HepG2 (cell line): ENCODE measurements at regions not wholly inside any gene's neighbourhood (a gene's known extent, or its start where the extent isn't known, plus 50 kb on each side); places are given as distances from the start of the nearest gene placed in this dataset.

Experiments
- ATAC-seq: fragments of 200-7000 bp; cut with Tn5 transposase; 3 replicates; pipeline ENCODE4 v1.9.1; 2020; ENCODE audit warnings: mild to moderate bottlenecking, moderate library complexity
- BruUV-seq: library from RNA; stranded (reverse); fragments of 400-500 nt; replicated peaks from 2 replicates; lab custom pipeline; 2021; lab: Mats Ljungman, UMichigan
- CTCF ChIA-PET: fragments of 300-600 bp; formaldehyde crosslinking; extraction: SDS; loops from one replicate; lab custom pipeline; 2021; ENCODE audit warnings: low total read pairs, inconsistent platforms, low intra/inter-chr PET ratio; lab: Yijun Ruan, JAX
- POLR2A ChIA-PET: fragments of 350-600 bp; sonication (Branson Sonifier 250); formaldehyde crosslinking; loops from one replicate; lab custom pipeline; 2020; ENCODE audit warnings: antibody characterized with exemption, inconsistent platforms; lab: Yijun Ruan, JAX
- DNase-seq: peaks from one replicate; pipeline ENCODE4 v3.0.0-alpha.2; 2015; ENCODE audit warnings: low spot score
- FAIRE-seq: peaks from 3 replicates; lab custom pipeline; 2011; peaks lifted over from hg19 to GRCh38; lab: Jason Lieb, UNC
- H2AFZ ChIP-seq: one replicate; pipeline ENCODE4 v1.6.1; 2011; ENCODE audit warnings: low read length, inconsistent platforms
- H3K27ac ChIP-seq: fragments of 300-600 bp; 3 replicates; pipeline ENCODE4 v1.8.0; 2011; ENCODE audit warnings: mixed run types, mild to moderate bottlenecking, mixed read lengths, low read length, inconsistent platforms; ENCODE audit not compliant: insufficient read depth; ENCODE audit errors: extremely low read length
- H3K27me3 ChIP-seq, 2 experiments: fragments of 200-600 bp in 1 of 2; 2 replicates in 1 of 2; 3 replicates in 1 of 2; pipeline versions ENCODE4 v1.6.0 to v1.8.0; 2011; ENCODE audit warnings: low read length in 2 of 2, mild to moderate bottlenecking in 2 of 2, moderate library complexity in 2 of 2, inconsistent platforms in 1 of 2; ENCODE audit not compliant: insufficient read depth in 2 of 2, control insufficient read depth in 1 of 2
- H3K36me3 ChIP-seq, 2 experiments: fragments of 200-600 bp in 1 of 2; replicated peaks in 1 of 2; 2 replicates in 1 of 2; 3 replicates in 1 of 2; pipeline versions ENCODE4 v1.5.1 to v1.8.0; 2011; ENCODE audit warnings: low read length in 2 of 2, inconsistent platforms in 1 of 2; ENCODE audit not compliant: insufficient read depth in 2 of 2, control insufficient read depth in 1 of 2
- H3K4me1 ChIP-seq: 2 replicates; pipeline ENCODE4 v1.5.1; 2012; ENCODE audit warnings: low read length, inconsistent platforms; ENCODE audit not compliant: insufficient read depth
- H3K4me2 ChIP-seq: 2 replicates; pipeline ENCODE4 v1.6.0; 2011; ENCODE audit warnings: low read depth, low read length, inconsistent platforms
- H3K4me3 ChIP-seq, 3 experiments: fragments of 200-600 bp in 1 of 3; sonication (generic), shearing (Covaris generic) in 1 of 3; replicated peaks in 1 of 3; 2 replicates each; pipeline ENCODE4 v1.5.1; 2011 to 2016; ENCODE audit warnings: low read length in 3 of 3, inconsistent platforms in 2 of 3, low read depth in 2 of 3, mild to moderate bottlenecking in 2 of 3, control low read depth in 1 of 3, mixed read lengths in 1 of 3; ENCODE audit not compliant: insufficient read depth in 1 of 3
- H3K79me2 ChIP-seq: one replicate; pipeline ENCODE4 v1.6.1; 2011; ENCODE audit warnings: low read length, inconsistent platforms; ENCODE audit not compliant: insufficient read depth
- H3K9ac ChIP-seq: 2 replicates; pipeline ENCODE4 v1.6.0; 2011; ENCODE audit warnings: mild to moderate bottlenecking, low read depth, low read length, inconsistent platforms; ENCODE audit not compliant: insufficient read depth
- H3K9me3 ChIP-seq: 2 replicates; pipeline ENCODE4 v1.5.1; 2012; ENCODE audit warnings: mild to moderate bottlenecking, low read length
- H4K20me1 ChIP-seq: 2 replicates; pipeline ENCODE4 v1.6.0; 2011; ENCODE audit warnings: inconsistent platforms, mild to moderate bottlenecking, low read length, moderate library complexity; ENCODE audit not compliant: insufficient read depth
- KDM6A ChIP-seq: IDR thresholded peaks from 2 replicates; pipeline ENCODE4 v1.6.1; 2016; ENCODE audit warnings: low read depth
- MXD1 ChIP-seq: sonication (generic); formaldehyde crosslinking; IDR thresholded peaks from 2 replicates; pipeline ENCODE4 v1.4.0; 2020; ENCODE audit warnings: mild to moderate bottlenecking, missing genetic modification reagents
- MXD4 ChIP-seq: IDR thresholded peaks from 2 replicates; pipeline ENCODE4 v1.6.1; 2016; ENCODE audit warnings: mild to moderate bottlenecking, missing biosample characterization, missing genetic modification reagents
- POGZ ChIP-seq: sonication (generic); formaldehyde crosslinking; IDR thresholded peaks from 2 replicates; pipeline ENCODE4 v1.4.0; 2020; ENCODE audit warnings: mild to moderate bottlenecking, missing genetic modification reagents
- RFX1 ChIP-seq: fragments of 450-650 bp; IDR thresholded peaks from 2 replicates; pipeline ENCODE4 v1.6.1; 2017
- SP2 ChIP-seq: sonication (generic); formaldehyde crosslinking; IDR thresholded peaks from 2 replicates; pipeline ENCODE4 v1.5.1; 2020; ENCODE audit warnings: mild to moderate bottlenecking, missing genetic modification reagents
- STAT5B ChIP-seq: sonication (generic); formaldehyde crosslinking; IDR thresholded peaks from 2 replicates; pipeline ENCODE4 v1.4.0; 2020; ENCODE audit warnings: missing genetic modification reagents
- TCF7 ChIP-seq: sonication (generic); IDR thresholded peaks from 2 replicates; pipeline ENCODE4 v1.6.1; 2016; ENCODE audit warnings: antibody characterized with exemption, low read depth
- YEATS2 ChIP-seq: sonication (generic); formaldehyde crosslinking; IDR thresholded peaks from 2 replicates; pipeline ENCODE4 v1.4.0; 2020; ENCODE audit warnings: missing genetic modification reagents, borderline replicate concordance
- ZGPAT ChIP-seq: IDR thresholded peaks from 2 replicates; pipeline ENCODE4 v1.6.1; 2016; ENCODE audit warnings: mild to moderate bottlenecking
- ZNF253 ChIP-seq: sonication (generic); formaldehyde crosslinking; IDR thresholded peaks from 2 replicates; pipeline ENCODE4 v1.8.0; 2022; ENCODE audit warnings: mild to moderate bottlenecking, missing genetic modification reagents, borderline replicate concordance
- ZNF597 ChIP-seq: sonication (generic); formaldehyde crosslinking; IDR thresholded peaks from 2 replicates; pipeline ENCODE4 v1.5.0; 2020; ENCODE audit warnings: missing genetic modification reagents
- ZNF792 ChIP-seq: IDR thresholded peaks from 2 replicates; pipeline ENCODE4 v1.6.1; 2016
- ZSCAN29 ChIP-seq: sonication (generic); formaldehyde crosslinking; conservative IDR thresholded peaks from 2 replicates; pipeline ENCODE4 v1.4.0; 2020; ENCODE audit warnings: mild to moderate bottlenecking, missing genetic modification reagents
- WGBS: methylation state at CpG from one replicate; pipeline ENCODE4 v1.1.6; 2017; ENCODE audit warnings: low lambda C conversion rate; 5-methylcytosine and 5-hydroxymethylcytosine counted together
- in situ Hi-C: cut with HindIII; loops from 2 replicates; pipeline ENCODE4 v1.10.0; 2017; ENCODE audit warnings: low pct_unique_long_range_greater_than_20kb; ENCODE audit not compliant: extremely low pct_ligation_motif_present
- intact Hi-C: fragments of 100-400 bp; cut with micrococcal nuclease; formaldehyde crosslinking; loops from one replicate; pipeline ENCODE4 v1.10.0; 2022; ENCODE audit not compliant: unreplicated experiment

- TF ChIP-seq MXD4 (no peak), ZNF253 (CRISPR knock-in tag) (no peak), YEATS2 (CRISPR knock-in tag) (no peak), KDM6A (CRISPR knock-in tag) (no peak), ZNF792 (CRISPR knock-in tag) (no peak), TCF7 (no peak), ZGPAT (CRISPR knock-in tag) (no peak), ZNF597 (CRISPR knock-in tag) (no peak), MXD1 (CRISPR knock-in tag) (no peak), ZSCAN29 (CRISPR knock-in tag) (no peak), RFX1 (no peak), STAT5B (no peak), POGZ (CRISPR knock-in tag) (no peak), SP2 (CRISPR knock-in tag) (no peak)
- H2AFZ ChIP-seq = no peak overlapping the region
- WGBS = 6% methylated on average over 4 of the region's 4 CpGs
- in situ Hi-C loops (no loop called here), intact Hi-C loops (no loop called here)
- no peaks in the 10 kb centered on the region for H4K20me1 ChIP-seq
- no peak overlapping the region for H3K27ac ChIP-seq
- no peaks in the 10 kb centered on the region for H3K79me2 ChIP-seq
- H3K36me3 ChIP-seq = no peaks in the 10 kb centered on the region
- ATAC-seq = no peak
- H3K9me3 ChIP-seq = no peaks in the 10 kb centered on the region
- CTCF ChIA-PET = no interaction called here
- H3K27me3 ChIP-seq = peaks cover 1 to 22% of the 10 kb centered on the region in 2 experiments; a peak in 4 of 5 replicates
- no peak for DNase-seq
- H3K9ac ChIP-seq = no peak overlapping the region
- POLR2A ChIA-PET = no interaction called here
- BruUV-seq = no TSS peak
- no peaks in the 10 kb centered on the region for H3K4me1 ChIP-seq
- no peak overlapping the region for H3K4me3 ChIP-seq
- no peak for FAIRE-seq
- H3K4me2 ChIP-seq = no peak overlapping the region
Measured at GRCh38 chr13:24616514-24616913, 63.7 kb upstream of the ATP12A start.
